ENCODE measurements at regions not wholly inside any gene's neighbourhood (a gene's known extent, or its start where the extent isn't known, plus 50 kb on each side); places are given as distances from the start of the nearest gene placed in this dataset.
"Not testable (repeated sequence)": the region's sequence is repeated elsewhere in the genome, so short reads cannot be mapped to it uniquely, and the experiment has no call there.

GRCh38 chr1:60502506-60502905, 428.9 kb upstream of the C1orf87 start:
- DNase-seq = no peak

GRCh38 chr1:60489916-60490480, 416.4 kb upstream of the C1orf87 start:
- not testable (repeated sequence) for DNase-seq

GRCh38 chr1:60488847-60489246, 415.3 kb upstream of the C1orf87 start:
- DNase-seq = no peak

GRCh38 chr1:60487565-60488345, 414.2 kb upstream of the C1orf87 start:
- no peak for DNase-seq

- no peak for DNase-seq
Observed at GRCh38 chr1:60483509-60483908, 409.9 kb upstream of the C1orf87 start.

GRCh38 chr1:60470246-60470645, 396.7 kb upstream of the C1orf87 start:
- DNase-seq = no peak

- no peak for DNase-seq
Observed at GRCh38 chr1:60463786-60464185, 390.2 kb upstream of the C1orf87 start.

GRCh38 chr1:60463146-60463545, 389.6 kb upstream of the C1orf87 start:
- DNase-seq = no peak

- no peak for DNase-seq
Observed at GRCh38 chr1:60461925-60462595, 388.5 kb upstream of the C1orf87 start.

GRCh38 chr1:60458111-60458510, 384.5 kb upstream of the C1orf87 start:
- DNase-seq = no peak

GRCh38 chr1:60449876-60450275, 376.3 kb upstream of the C1orf87 start:
- no peak for DNase-seq

GRCh38 chr1:60448850-60449249, 375.3 kb upstream of the C1orf87 start:
- no peak for DNase-seq

- no peak for DNase-seq
Observed at GRCh38 chr1:60444680-60445079, 371.1 kb upstream of the C1orf87 start.

GRCh38 chr1:60436186-60436585, 362.6 kb upstream of the C1orf87 start:
- no peak for DNase-seq

- no peak for DNase-seq
Observed at GRCh38 chr1:60431593-60431992, 358.0 kb upstream of the C1orf87 start.

- DNase-seq = no peak
Observed at GRCh38 chr1:60430375-60430774, 356.8 kb upstream of the C1orf87 start.

GRCh38 chr1:60428127-60428526, 354.6 kb upstream of the C1orf87 start:
- no peak for DNase-seq

GRCh38 chr1:60427701-60428100, 354.1 kb upstream of the C1orf87 start:
- DNase-seq = no peak

GRCh38 chr1:60427194-60427593, 353.6 kb upstream of the C1orf87 start:
- DNase-seq = no peak

- no peak for DNase-seq
Observed at GRCh38 chr1:60425528-60425927, 352.0 kb upstream of the C1orf87 start.

GRCh38 chr1:60423146-60423780, 349.7 kb upstream of the C1orf87 start:
- no peak for DNase-seq

GRCh38 chr1:60421965-60422364, 348.4 kb upstream of the C1orf87 start:
- DNase-seq = no peak

- no peak for DNase-seq
Observed at GRCh38 chr1:60419023-60419422, 345.5 kb upstream of the C1orf87 start.

GRCh38 chr1:60415696-60416095, 342.1 kb upstream of the C1orf87 start:
- DNase-seq = no peak
